ENCODE measurements at regions not wholly inside any gene's neighbourhood (a gene's known extent, or its start where the extent isn't known, plus 50 kb on each side); places are given as distances from the start of the nearest gene placed in this dataset.

GRCh38 chr3:168161696-168162095, 66.0 kb upstream of the GOLIM4 start:
- Histone ChIP-seq H3K27ac (no peak overlapping the region), H3K4me3 (no peak overlapping the region), H3K9me3 (no peaks in the 10 kb centered on the region), H3K36me3 (no peaks in the 10 kb centered on the region), H3K4me1 (no peaks in the 10 kb centered on the region), H3K27me3 (no peaks in the 10 kb centered on the region)
- ATAC-seq (no peak), DNase-seq (no peak)
- intact Hi-C loops (cut with DNase I): no loop called here
- TF ChIP-seq CTCF (IDR thresholded peaks at IDR 0.05): no peak

GRCh38 chr3:168157903-168158302, 62.2 kb upstream of the GOLIM4 start:
- Histone ChIP-seq H3K27me3 (no peaks in the 10 kb centered on the region), H3K4me1 (no peaks in the 10 kb centered on the region), H3K27ac (no peak overlapping the region), H3K9me3 (no peaks in the 10 kb centered on the region), H3K4me3 (no peak overlapping the region), H3K36me3 (no peaks in the 10 kb centered on the region)
- no peak for TF ChIP-seq CTCF (IDR thresholded peaks at IDR 0.05)
- intact Hi-C loops (cut with DNase I): no loop called here
- no peak for DNase-seq
- ATAC-seq: no peak

GRCh38 chr3:168157099-168157700, 61.5 kb upstream of the GOLIM4 start:
- Histone ChIP-seq H3K9me3 (no peaks in the 10 kb centered on the region), H3K27me3 (no peaks in the 10 kb centered on the region), H3K4me3 (no peak overlapping the region), H3K27ac (no peak overlapping the region), H3K4me1 (no peaks in the 10 kb centered on the region), H3K36me3 (no peaks in the 10 kb centered on the region)
- ATAC-seq (no peak), DNase-seq (no peak)
- intact Hi-C loops (cut with DNase I): no loop called here
- no peak for TF ChIP-seq CTCF (IDR thresholded peaks at IDR 0.05)

- peak; percentile 66 for ATAC-seq
- H3K4me1 ChIP-seq: no peaks in the 10 kb centered on the region
- intact Hi-C loops (cut with DNase I): no loop called here
Measured at GRCh38 chr3:168156479-168156878, 60.8 kb upstream of the GOLIM4 start.

GRCh38 chr3:168155303-168155702, 59.6 kb upstream of the GOLIM4 start:
- TF ChIP-seq CTCF (IDR thresholded peaks at IDR 0.05): no peak
- ATAC-seq (peak; percentile 59), DNase-seq (no peak)
- H3K4me1 ChIP-seq: no peaks in the 10 kb centered on the region
- no peaks in the 10 kb centered on the region for H3K9me3 ChIP-seq
- H3K36me3 ChIP-seq: no peaks in the 10 kb centered on the region
- intact Hi-C loops (cut with DNase I): no loop called here
- no peak overlapping the region for H3K27ac ChIP-seq
- H3K27me3 ChIP-seq: no peaks in the 10 kb centered on the region
- H3K4me3 ChIP-seq: no peak overlapping the region

More at GRCh38 chr3:168156479-168156878, 60.8 kb upstream of the GOLIM4 start:
- H3K4me3 ChIP-seq: no peak overlapping the region
- H3K36me3 ChIP-seq: no peaks in the 10 kb centered on the region
- no peak overlapping the region for H3K27ac ChIP-seq
- no peak for DNase-seq
- H3K27me3 ChIP-seq: no peaks in the 10 kb centered on the region
- TF ChIP-seq CTCF (IDR thresholded peaks at IDR 0.05): no peak
- no peaks in the 10 kb centered on the region for H3K9me3 ChIP-seq

GRCh38 chr3:168154089-168154488, 58.4 kb upstream of the GOLIM4 start:
- no peak for TF ChIP-seq CTCF (IDR thresholded peaks at IDR 0.05)
- Histone ChIP-seq H3K27me3 (no peaks in the 10 kb centered on the region), H3K9me3 (no peaks in the 10 kb centered on the region), H3K27ac (no peak overlapping the region), H3K36me3 (no peaks in the 10 kb centered on the region), H3K4me3 (no peak overlapping the region), H3K4me1 (no peaks in the 10 kb centered on the region)
- intact Hi-C loops (cut with DNase I): no loop called here
- DNase-seq (no peak), ATAC-seq (peak; percentile 66)
